SK-N-MC (cell line): ENCODE measurements at regions not wholly inside any gene's neighbourhood (a gene's known extent, or its start where the extent isn't known, plus 50 kb on each side); places are given as distances from the start of the nearest gene placed in this dataset.

ENCODE experiments used
- EZH2 ChIP-seq: fragments of 200-600 bp; sonication (generic); IDR thresholded peaks from one replicate; pipeline ENCODE4 v1.6.1; 2017; ENCODE audit warnings: antibody characterized with exemption
- FOXP2 ChIP-seq: optimal IDR thresholded peaks from 2 replicates; pipeline ENCODE3; 2011; ENCODE audit warnings: mild to moderate bottlenecking, moderate library complexity; ENCODE audit not compliant: insufficient read depth; ENCODE audit errors: extremely low read length, control extremely low read depth
- POLR2AphosphoS5 ChIP-seq: IDR thresholded peaks from 2 replicates; pipeline ENCODE4 v1.6.1; 2012; ENCODE audit warnings: mild to moderate bottlenecking, low read depth, low read length, borderline replicate concordance

DNA sequence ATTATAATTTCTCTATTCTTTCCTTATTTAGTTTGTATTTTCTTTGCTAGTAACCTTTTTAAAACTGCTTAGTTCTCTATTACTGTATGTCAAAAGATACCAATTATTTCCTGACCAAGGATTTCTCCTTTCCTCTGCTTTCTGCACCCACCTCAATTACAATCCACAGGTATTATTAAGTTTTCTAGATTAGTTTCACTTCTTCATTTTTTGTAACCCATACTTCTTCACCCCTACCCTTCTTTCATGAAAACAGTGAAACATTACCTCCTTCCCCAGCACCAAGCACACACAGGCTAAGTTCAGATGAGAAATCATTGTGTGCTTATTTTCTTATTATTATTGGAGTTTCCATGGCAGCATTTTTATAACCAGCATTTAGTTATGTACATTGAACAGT lies 318.5 kb upstream of the MDGA2 start:
- TF ChIP-seq EZH2 = no peak
- no peak for TF ChIP-seq POLR2AphosphoS5
- no peak for TF ChIP-seq FOXP2
